Tibial nerve (tissue), 4 donors: ENCODE measurements at regions not wholly inside any gene's neighbourhood (a gene's known extent, or its start where the extent isn't known, plus 50 kb on each side); places are given as distances from the start of the nearest gene placed in this dataset.

Experiments
- CTCF ChIP-seq, 5 experiments: fragments of 200-600 bp in 3 of 5; fragments of 450-650 bp in 2 of 5; sonication (generic) in 3 of 5; IDR thresholded peaks; one replicate each; pipeline ENCODE4 v1.5.1; 2016 to 2019; ENCODE audit warnings: antibody characterized with exemption in 5 of 5, mild to moderate bottlenecking in 3 of 5, moderate library complexity in 2 of 5
- EP300 ChIP-seq, 2 donors: sonication (generic); formaldehyde crosslinking; IDR thresholded peaks; one replicate each; pipeline ENCODE4 v1.6.1; 2017; ENCODE audit warnings: antibody characterized with exemption in 2 of 2, mild to moderate bottlenecking in 1 of 2
- POLR2A ChIP-seq, 2 donors: fragments of 450-650 bp; IDR thresholded peaks; one replicate each; pipeline ENCODE4 v1.6.1; 2017; ENCODE audit warnings: antibody characterized with exemption in 2 of 2, mild to moderate bottlenecking in 2 of 2, moderate library complexity in 2 of 2

GRCh38 chr1:208475449-208475848 is 231.3 kb upstream of the PLXNA2 start:
- TF ChIP-seq CTCF (IDR thresholded peaks at IDR 0.05) (no peak), POLR2A (IDR thresholded peaks at IDR 0.05) (no peak), EP300 (IDR thresholded peaks at IDR 0.05) (no peak)
